Mammary epithelial cell (primary cell): ENCODE measurements at regions not wholly inside any gene's neighbourhood (a gene's known extent, or its start where the extent isn't known, plus 50 kb on each side); places are given as distances from the start of the nearest gene placed in this dataset.

ENCODE experiments used
- CTCF ChIP-seq, 2 donors: IDR thresholded peaks in 1 of 2; conservative IDR thresholded peaks in 1 of 2; 2 replicates each; pipeline ENCODE4 v1.5.1; 2011 to 2012; ENCODE audit warnings: inconsistent platforms in 2 of 2, low read length in 2 of 2, mild to moderate bottlenecking in 2 of 2, control low read depth in 1 of 2, low read depth in 1 of 2; ENCODE audit not compliant: insufficient read depth in 1 of 2; ENCODE audit errors: extremely low read depth in 1 of 2
- EZH2 ChIP-seq: IDR thresholded peaks from 2 replicates; pipeline ENCODE4 v1.6.1; 2012; ENCODE audit warnings: low read length, inconsistent platforms, borderline replicate concordance

DNA sequence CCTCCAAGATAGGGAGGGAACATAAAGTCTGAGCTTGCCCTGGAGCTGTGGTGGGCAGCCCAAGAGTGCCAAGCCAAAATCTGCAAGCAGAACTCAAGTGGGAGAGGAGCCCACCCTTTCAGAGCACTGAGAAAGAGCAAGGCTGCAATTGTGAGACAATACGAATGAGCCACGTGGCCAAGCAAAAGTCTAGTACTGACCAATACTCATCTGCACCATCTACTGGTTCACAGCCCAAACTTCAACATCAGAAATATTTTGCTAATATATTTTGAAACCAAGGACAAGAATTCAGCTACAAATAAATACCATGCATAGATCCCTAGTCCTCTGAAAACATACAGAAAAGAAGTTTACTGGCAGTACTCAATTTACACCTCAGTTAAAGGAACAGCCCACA, 696.2 kb upstream of the COX7C start:
- TF ChIP-seq CTCF (conservative IDR thresholded peaks at IDR 0.05 in 1 of 2, IDR thresholded peaks at IDR 0.05 in 1 of 2; ENCODE audit: extremely low read depth in 1 of 2, insufficient read depth in 1 of 2, low read depth in 1 of 2, low read length in 2 of 2) (no peak), EZH2 (no peak)
